SU-DHL-6 (cell line): ENCODE measurements at regions not wholly inside any gene's neighbourhood (a gene's known extent, or its start where the extent isn't known, plus 50 kb on each side); places are given as distances from the start of the nearest gene placed in this dataset.

Source experiments
- H2AFZ ChIP-seq: fragments of 200-600 bp; sonication (generic); 2 replicates; pipeline ENCODE4 v1.6.1; 2014; ENCODE audit warnings: low read depth, mild to moderate bottlenecking, moderate library complexity, mixed read lengths, antibody characterized with exemption, low read length; ENCODE audit not compliant: severe bottlenecking
- H3F3A ChIP-seq: fragments of 200-600 bp; shearing (Covaris generic); 2 replicates; pipeline ENCODE4 v1.6.0; 2016; ENCODE audit warnings: antibody characterized with exemption, mild to moderate bottlenecking; ENCODE audit not compliant: insufficient read depth
- H3K27ac ChIP-seq: fragments of 200-600 bp; sonication (generic); 2 replicates; pipeline ENCODE4 v1.5.1; 2016; ENCODE audit warnings: low read depth, mild to moderate bottlenecking, low read length, moderate library complexity, mixed read lengths
- H3K27me3 ChIP-seq: fragments of 200-600 bp; sonication (generic), shearing (Covaris generic); 2 replicates; pipeline ENCODE4 v1.6.0; 2014; ENCODE audit warnings: mild to moderate bottlenecking, low read length
- H3K36me3 ChIP-seq: fragments of 200-600 bp; sonication (generic); 2 replicates; pipeline ENCODE4 v1.6.1; 2014; ENCODE audit warnings: mild to moderate bottlenecking, low read length, mixed read lengths
- H3K4me2 ChIP-seq: fragments of 300-600, 200-600 bp; shearing (Covaris generic), sonication (generic); 2 replicates; pipeline ENCODE4 v1.6.0; 2014; ENCODE audit warnings: low read length, low read depth, mild to moderate bottlenecking; ENCODE audit not compliant: poor library complexity, severe bottlenecking
- H3K4me3 ChIP-seq: fragments of 200-600 bp; sonication (generic); 2 replicates; pipeline ENCODE4 v1.5.1; 2014; ENCODE audit warnings: antibody characterized with exemption, low read length, mild to moderate bottlenecking, mixed read lengths; ENCODE audit not compliant: insufficient read depth, poor library complexity, severe bottlenecking
- H3K79me2 ChIP-seq: fragments of 200-600 bp; sonication (generic); 2 replicates; pipeline ENCODE4 v1.6.1; 2014; ENCODE audit warnings: mild to moderate bottlenecking, low read length, moderate library complexity; ENCODE audit not compliant: insufficient read depth
- H3K9ac ChIP-seq: fragments of 200-600 bp; sonication (generic); 2 replicates; pipeline ENCODE4 v1.7.0; 2014; ENCODE audit warnings: mild to moderate bottlenecking, low read length
- H3K9me2 ChIP-seq: fragments of 200-600 bp; sonication (generic); replicated peaks from 2 replicates; pipeline ENCODE4 v1.6.1; 2014; ENCODE audit warnings: low read length; ENCODE audit not compliant: insufficient read depth
- H3K9me3 ChIP-seq: fragments of 200-600 bp; sonication (generic); 2 replicates; pipeline ENCODE4 v1.6.1; 2014; ENCODE audit warnings: low read length, mixed read lengths; ENCODE audit not compliant: insufficient read depth
- H4K20me1 ChIP-seq: fragments of 200-600 bp; sonication (generic); 2 replicates; pipeline ENCODE4 v1.6.1; 2014; ENCODE audit warnings: low read depth, mild to moderate bottlenecking, antibody characterized with exemption, low read length, moderate library complexity, mixed read lengths
- CTCF ChIP-seq: fragments of 200-600 bp; sonication (generic); IDR thresholded peaks from one replicate; pipeline ENCODE4 v1.5.1; 2017; ENCODE audit warnings: antibody characterized with exemption, mild to moderate bottlenecking, low read length, moderate library complexity; ENCODE audit not compliant: insufficient read depth, poor library complexity, severe bottlenecking
- EZH2phosphoT487 ChIP-seq: fragments of 200-600 bp; sonication (generic), shearing (Covaris generic); conservative IDR thresholded peaks from 2 replicates; pipeline ENCODE4 v1.6.1; 2018; ENCODE audit warnings: mild to moderate bottlenecking, antibody characterized with exemption, low read length, moderate library complexity, mixed read lengths

GRCh38 chr2:125280265-125280664 is 1255.2 kb downstream of the CNTNAP5 start:
- no peak overlapping the region for H3K27ac ChIP-seq
- no peaks in the 10 kb centered on the region for H3K9me3 ChIP-seq
- TF ChIP-seq CTCF (no peak), EZH2phosphoT487 (no peak)
- H3K4me2 ChIP-seq, result no peak overlapping the region
- no peak overlapping the region for H2AFZ ChIP-seq
- no peaks in the 10 kb centered on the region for H3K79me2 ChIP-seq
- H3K27me3 ChIP-seq, result no peaks in the 10 kb centered on the region
- H4K20me1 ChIP-seq, result no peaks in the 10 kb centered on the region
- H3K36me3 ChIP-seq, result no peaks in the 10 kb centered on the region
- no peaks in the 10 kb centered on the region for H3K9me2 ChIP-seq
- no peak overlapping the region for H3K9ac ChIP-seq
- H3K4me3 ChIP-seq, result no peak overlapping the region
- H3F3A ChIP-seq, result no peaks in the 10 kb centered on the region

GRCh38 chr2:125281242-125281641 is 1256.2 kb downstream of the CNTNAP5 start:
- Histone ChIP-seq H4K20me1 (no peaks in the 10 kb centered on the region), H3K9me3 (no peaks in the 10 kb centered on the region), H3K27ac (no peak overlapping the region), H3K4me2 (no peak overlapping the region), H3K36me3 (no peaks in the 10 kb centered on the region), H3F3A (no peaks in the 10 kb centered on the region), H3K27me3 (no peaks in the 10 kb centered on the region), H3K9ac (no peak overlapping the region), H3K9me2 (no peaks in the 10 kb centered on the region), H3K79me2 (no peaks in the 10 kb centered on the region), H2AFZ (no peak overlapping the region), H3K4me3 (no peak overlapping the region)
- no peak for TF ChIP-seq EZH2phosphoT487
- no peak for TF ChIP-seq CTCF

- Histone ChIP-seq H3F3A (no peaks in the 10 kb centered on the region), H4K20me1 (no peaks in the 10 kb centered on the region), H2AFZ (no peak overlapping the region), H3K4me3 (no peak overlapping the region), H3K36me3 (no peaks in the 10 kb centered on the region), H3K9me2 (no peaks in the 10 kb centered on the region), H3K27me3 (no peaks in the 10 kb centered on the region), H3K27ac (no peak overlapping the region), H3K9me3 (no peaks in the 10 kb centered on the region), H3K9ac (no peak overlapping the region), H3K79me2 (no peaks in the 10 kb centered on the region), H3K4me2 (no peak overlapping the region)
- TF ChIP-seq CTCF (no peak), EZH2phosphoT487 (no peak)
Observed at GRCh38 chr2:125296742-125297141, 1271.7 kb downstream of the CNTNAP5 start.
